ENCODE measurements at regions not wholly inside any gene's neighbourhood (a gene's known extent, or its start where the extent isn't known, plus 50 kb on each side); places are given as distances from the start of the nearest gene placed in this dataset.

GRCh38 chr2:84202166-84202565, 256.9 kb downstream of the SUCLG1 start:
- Histone ChIP-seq H3K4me1 (no peaks in the 10 kb centered on the region), H3K4me3 (no peak overlapping the region), H3K36me3 (no peaks in the 10 kb centered on the region), H3K27me3 (ENCODE audit: low read depth) (no peaks in the 10 kb centered on the region), H3K9me3 (replicated peaks) (no peaks in the 10 kb centered on the region), H3K27ac (replicated peaks) (no peak overlapping the region)
- intact Hi-C loops (cut with micrococcal nuclease), result no loop called here
- no peak for DNase-seq
- no peak for TF ChIP-seq CTCF (IDR thresholded peaks at IDR 0.05; ENCODE audit: borderline replicate concordance)

- H3K27ac ChIP-seq (replicated peaks), result no peak overlapping the region
- H3K4me3 ChIP-seq, result no peak overlapping the region
- intact Hi-C loops (cut with micrococcal nuclease), result no loop called here
- no peak for DNase-seq
- TF ChIP-seq CTCF (IDR thresholded peaks at IDR 0.05; ENCODE audit: borderline replicate concordance), result no peak
- H3K4me1 ChIP-seq, result no peaks in the 10 kb centered on the region
- no peaks in the 10 kb centered on the region for H3K27me3 ChIP-seq (ENCODE audit: low read depth)
- no peaks in the 10 kb centered on the region for H3K9me3 ChIP-seq (replicated peaks)
- H3K36me3 ChIP-seq, result no peaks in the 10 kb centered on the region
Observed at GRCh38 chr2:84201158-84201557, 257.9 kb downstream of the SUCLG1 start.

GRCh38 chr2:84197901-84198300, 261.2 kb downstream of the SUCLG1 start:
- no peak for DNase-seq
- Histone ChIP-seq H3K4me1 (no peaks in the 10 kb centered on the region), H3K36me3 (no peaks in the 10 kb centered on the region), H3K27ac (replicated peaks) (no peak overlapping the region), H3K9me3 (replicated peaks) (no peaks in the 10 kb centered on the region), H3K27me3 (ENCODE audit: low read depth) (no peaks in the 10 kb centered on the region), H3K4me3 (no peak overlapping the region)
- no peak for TF ChIP-seq CTCF (IDR thresholded peaks at IDR 0.05; ENCODE audit: borderline replicate concordance)
- intact Hi-C loops (cut with micrococcal nuclease), result no loop called here

- no peaks in the 10 kb centered on the region for H3K9me3 ChIP-seq (replicated peaks)
- H3K27me3 ChIP-seq (ENCODE audit: low read depth), result no peaks in the 10 kb centered on the region
- H3K36me3 ChIP-seq, result no peaks in the 10 kb centered on the region
- H3K27ac ChIP-seq (replicated peaks), result no peak overlapping the region
- no peak overlapping the region for H3K4me3 ChIP-seq
- DNase-seq, result no peak
- intact Hi-C loops (cut with micrococcal nuclease), result no loop called here
- no peaks in the 10 kb centered on the region for H3K4me1 ChIP-seq
- TF ChIP-seq CTCF (IDR thresholded peaks at IDR 0.05; ENCODE audit: borderline replicate concordance), result no peak
Observed at GRCh38 chr2:84194949-84195644, 264.0 kb downstream of the SUCLG1 start.

GRCh38 chr2:84194181-84194580, 264.9 kb downstream of the SUCLG1 start:
- DNase-seq, result no peak
- intact Hi-C loops (cut with micrococcal nuclease), result no loop called here

More at GRCh38 chr2:84194181-84194580, 264.9 kb downstream of the SUCLG1 start:
- no peaks in the 10 kb centered on the region for H3K27me3 ChIP-seq (ENCODE audit: low read depth)
- H3K4me1 ChIP-seq, result no peaks in the 10 kb centered on the region
- no peaks in the 10 kb centered on the region for H3K9me3 ChIP-seq (replicated peaks)
- H3K36me3 ChIP-seq, result no peaks in the 10 kb centered on the region
- no peak overlapping the region for H3K4me3 ChIP-seq
- no peak overlapping the region for H3K27ac ChIP-seq (replicated peaks)
- TF ChIP-seq CTCF (IDR thresholded peaks at IDR 0.05; ENCODE audit: borderline replicate concordance), result no peak

Measured in left ventricle myocardium inferior (tissue), 1 donor.